ENCODE measurements at regions not wholly inside any gene's neighbourhood (a gene's known extent, or its start where the extent isn't known, plus 50 kb on each side); places are given as distances from the start of the nearest gene placed in this dataset.

- DNase-seq (ENCODE audit: low read depth in 1 of 2, low spot score in 1 of 2) = no peak
- in situ Hi-C loops (cut with HindIII; ENCODE audit: low pct_unique_long_range_greater_than_20kb, low sequenced_read_pairs) = no loop called here
- no peak for TF ChIP-seq JUND (IDR thresholded peaks at IDR 0.05; ENCODE audit: low read depth)
Measured at GRCh38 chr11:129273944-129274711, 82.0 kb upstream of the ARHGAP32 start.

DNA sequence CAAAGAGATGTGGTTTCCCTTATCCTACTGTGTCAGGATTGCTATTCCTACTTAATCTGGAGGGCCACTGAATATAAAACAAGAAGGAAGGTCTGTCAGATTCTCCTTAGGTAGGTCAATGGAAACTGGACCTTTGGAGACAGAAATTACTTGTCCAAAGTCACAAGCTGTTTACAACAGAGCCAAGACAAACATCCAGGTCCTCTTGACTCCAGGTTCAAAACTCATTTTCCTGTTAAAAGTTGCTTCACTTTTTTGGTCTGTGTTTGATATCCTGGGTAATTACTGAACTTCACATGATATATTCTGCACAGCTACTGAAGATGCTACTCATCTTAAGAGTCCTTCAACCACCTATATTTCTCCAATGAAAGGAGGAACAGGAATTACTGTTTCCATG is 81.2 kb upstream of the ARHGAP32 start:
- in situ Hi-C loops (cut with HindIII; ENCODE audit: low pct_unique_long_range_greater_than_20kb, low sequenced_read_pairs) = no loop called here
- no peak for DNase-seq (ENCODE audit: low read depth in 1 of 2, low spot score in 1 of 2)
- no peak for TF ChIP-seq JUND (IDR thresholded peaks at IDR 0.05; ENCODE audit: low read depth)

GRCh38 chr11:129271030-129271429 is 78.9 kb upstream of the ARHGAP32 start:
- TF ChIP-seq JUND (IDR thresholded peaks at IDR 0.05; ENCODE audit: low read depth) = no peak
- no peak for DNase-seq (ENCODE audit: low read depth in 1 of 2, low spot score in 1 of 2)
- in situ Hi-C loops (cut with HindIII; ENCODE audit: low pct_unique_long_range_greater_than_20kb, low sequenced_read_pairs) = no loop called here

DNA sequence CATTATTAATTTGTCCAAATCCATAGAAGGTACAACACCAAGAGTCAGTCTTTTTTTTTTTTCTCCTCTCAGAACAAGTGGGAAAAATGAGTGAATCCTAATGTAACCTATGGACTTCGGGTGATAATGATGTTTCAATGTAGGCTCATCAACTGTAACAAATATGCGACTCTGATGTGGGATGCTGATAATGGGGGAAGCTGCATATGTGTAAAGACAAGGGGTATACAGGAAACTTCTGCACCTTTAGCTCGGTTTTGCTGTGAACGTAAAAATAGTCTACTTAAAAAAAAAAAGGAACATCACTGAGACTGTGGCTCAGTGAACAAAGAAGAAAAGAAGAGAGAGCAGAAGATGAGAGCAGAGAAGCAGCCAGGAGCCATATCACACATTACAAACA is 78.3 kb upstream of the ARHGAP32 start:
- no peak for DNase-seq (ENCODE audit: low read depth in 1 of 2, low spot score in 1 of 2)
- in situ Hi-C loops (cut with HindIII; ENCODE audit: low pct_unique_long_range_greater_than_20kb, low sequenced_read_pairs) = no loop called here
- no peak for TF ChIP-seq JUND (IDR thresholded peaks at IDR 0.05; ENCODE audit: low read depth)

DNA sequence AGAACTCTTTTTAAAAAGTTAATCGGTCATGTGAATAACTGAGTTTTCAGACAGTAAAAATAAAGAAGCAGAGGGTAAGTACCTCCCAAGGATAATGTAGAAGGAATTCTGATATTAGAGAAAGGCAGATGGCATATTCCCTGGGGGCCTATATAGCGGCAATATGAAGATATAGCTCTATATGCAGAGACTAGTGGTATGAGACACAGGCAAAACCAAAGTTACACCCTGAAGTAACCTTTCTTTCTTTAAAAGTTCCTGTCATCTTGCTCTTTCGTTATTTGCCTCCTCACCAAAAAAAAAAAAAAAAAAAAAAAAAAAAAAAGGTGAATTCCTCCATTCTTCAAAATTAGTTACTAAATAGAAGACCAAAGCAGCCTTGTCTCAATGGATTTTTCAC is 76.2 kb upstream of the ARHGAP32 start:
- in situ Hi-C loops (cut with HindIII; ENCODE audit: low pct_unique_long_range_greater_than_20kb, low sequenced_read_pairs) = no loop called here
- DNase-seq (ENCODE audit: low read depth in 1 of 2, low spot score in 1 of 2) = no peak
- no peak for TF ChIP-seq JUND (IDR thresholded peaks at IDR 0.05; ENCODE audit: low read depth)

DNA sequence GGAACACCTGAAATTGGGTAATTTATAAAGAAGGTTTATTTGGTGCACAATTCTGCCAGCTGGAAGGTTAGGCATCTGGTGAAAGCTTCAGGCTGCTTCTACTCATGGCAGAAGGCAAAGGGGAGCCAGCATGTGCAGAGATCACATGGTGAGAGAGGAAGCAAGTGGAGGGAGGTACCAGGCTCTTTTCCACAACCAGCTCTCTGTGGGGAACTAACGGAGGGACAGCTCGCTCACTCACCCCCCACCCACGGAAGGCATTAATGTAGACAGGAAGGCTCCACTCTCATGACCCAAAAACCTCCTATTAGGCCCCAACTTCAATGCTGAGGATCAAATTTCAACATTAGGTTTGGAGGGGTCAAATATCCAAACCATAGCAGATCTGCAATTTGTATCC is 75.6 kb upstream of the ARHGAP32 start:
- in situ Hi-C loops (cut with HindIII; ENCODE audit: low pct_unique_long_range_greater_than_20kb, low sequenced_read_pairs) = no loop called here
- DNase-seq (ENCODE audit: low read depth in 1 of 2, low spot score in 1 of 2) = no peak
- TF ChIP-seq JUND (IDR thresholded peaks at IDR 0.05; ENCODE audit: low read depth) = no peak

- no peak for DNase-seq (ENCODE audit: low read depth in 1 of 2, low spot score in 1 of 2)
- no peak for TF ChIP-seq JUND (IDR thresholded peaks at IDR 0.05; ENCODE audit: low read depth)
- in situ Hi-C loops (cut with HindIII; ENCODE audit: low pct_unique_long_range_greater_than_20kb, low sequenced_read_pairs) = no loop called here
Measured at GRCh38 chr11:129266536-129266935, 74.4 kb upstream of the ARHGAP32 start.

DNA sequence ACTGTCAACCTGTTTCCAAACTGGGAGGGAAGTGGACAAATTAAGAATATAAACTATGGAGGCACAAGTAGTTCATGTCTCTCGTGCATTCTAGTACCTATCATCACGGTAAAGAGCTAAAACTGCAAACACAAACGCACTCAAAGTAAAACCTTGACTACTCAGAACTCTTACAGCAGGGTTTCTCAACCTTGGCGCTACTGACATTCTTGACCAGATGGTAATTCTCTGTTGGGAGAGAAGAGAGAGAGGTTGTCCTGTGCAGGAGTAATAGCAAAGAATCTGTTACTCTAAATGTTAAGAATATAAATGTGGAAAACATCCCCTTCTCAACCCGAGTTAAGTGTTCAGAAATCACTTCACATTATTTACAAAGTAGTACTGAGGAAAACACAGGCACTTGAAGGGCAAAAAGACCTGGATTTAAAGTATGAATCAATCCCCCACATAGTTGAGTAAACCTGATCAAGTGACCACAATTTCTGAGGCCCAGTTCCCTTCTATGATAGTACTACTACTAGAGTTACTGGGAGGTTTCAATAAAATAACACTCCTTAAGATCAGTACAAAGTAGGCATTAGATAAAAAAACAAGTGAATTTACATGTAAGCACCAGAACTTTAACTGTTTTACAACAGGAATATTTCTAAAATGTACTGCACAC is 73.1 kb upstream of the ARHGAP32 start:
- DNase-seq (ENCODE audit: low read depth in 1 of 2, low spot score in 1 of 2) = no peak
- TF ChIP-seq JUND (IDR thresholded peaks at IDR 0.05; ENCODE audit: low read depth) = no peak
- in situ Hi-C loops (cut with HindIII; ENCODE audit: low pct_unique_long_range_greater_than_20kb, low sequenced_read_pairs) = no loop called here

DNA sequence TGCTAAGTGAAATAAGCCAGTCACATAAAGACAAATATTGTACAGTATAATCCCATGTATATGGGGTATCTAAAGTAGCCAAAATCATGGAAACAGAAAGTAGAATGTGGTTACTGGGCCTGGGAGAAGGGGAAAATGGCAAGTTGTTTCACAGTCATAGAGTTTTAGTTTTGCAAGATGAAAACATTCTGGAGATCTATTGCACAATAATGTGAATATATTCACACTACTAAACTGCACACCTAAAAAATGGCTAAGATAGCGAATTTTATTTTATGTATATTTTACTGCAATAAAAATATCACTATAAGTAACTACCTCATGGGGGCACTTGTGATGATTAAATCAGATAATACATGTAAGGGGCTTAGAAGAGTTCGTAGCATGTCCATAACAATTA is 72.0 kb upstream of the ARHGAP32 start:
- no peak for TF ChIP-seq JUND (IDR thresholded peaks at IDR 0.05; ENCODE audit: low read depth)
- no peak for DNase-seq (ENCODE audit: low read depth in 1 of 2, low spot score in 1 of 2)
- in situ Hi-C loops (cut with HindIII; ENCODE audit: low pct_unique_long_range_greater_than_20kb, low sequenced_read_pairs) = no loop called here

DNA sequence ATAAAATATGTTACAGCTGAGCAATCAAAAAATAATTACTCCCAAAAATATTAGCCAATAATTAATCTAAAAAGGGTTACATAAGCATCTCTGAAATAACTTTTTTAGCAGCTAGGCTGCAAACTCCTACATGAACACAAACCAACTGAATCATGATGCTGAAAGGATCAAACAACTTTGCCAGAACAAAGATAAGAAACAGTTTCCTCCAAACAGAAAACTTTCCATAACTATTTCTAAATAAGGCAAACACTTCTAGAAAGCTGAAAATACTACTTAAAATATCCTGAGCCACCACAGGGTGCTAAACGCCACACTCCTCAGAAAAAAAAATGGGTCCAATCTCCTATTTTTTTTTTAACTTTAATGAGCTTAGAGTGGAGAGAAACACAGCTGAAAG is 68.6 kb upstream of the ARHGAP32 start:
- no peak for TF ChIP-seq JUND (IDR thresholded peaks at IDR 0.05; ENCODE audit: low read depth)
- no peak for DNase-seq (ENCODE audit: low read depth in 1 of 2, low spot score in 1 of 2)
- in situ Hi-C loops (cut with HindIII; ENCODE audit: low pct_unique_long_range_greater_than_20kb, low sequenced_read_pairs) = no loop called here

- in situ Hi-C loops (cut with HindIII; ENCODE audit: low pct_unique_long_range_greater_than_20kb, low sequenced_read_pairs) = no loop called here
- no peak for TF ChIP-seq JUND (IDR thresholded peaks at IDR 0.05; ENCODE audit: low read depth)
- no peak for DNase-seq (ENCODE audit: low read depth in 1 of 2, low spot score in 1 of 2)
Measured at GRCh38 chr11:129259931-129260348, 67.8 kb upstream of the ARHGAP32 start.

GRCh38 chr11:129258205-129258604 is 66.1 kb upstream of the ARHGAP32 start:
- no peak for DNase-seq (ENCODE audit: low read depth in 1 of 2, low spot score in 1 of 2)
- in situ Hi-C loops (cut with HindIII; ENCODE audit: low pct_unique_long_range_greater_than_20kb, low sequenced_read_pairs) = no loop called here
- TF ChIP-seq JUND (IDR thresholded peaks at IDR 0.05; ENCODE audit: low read depth) = no peak

DNA sequence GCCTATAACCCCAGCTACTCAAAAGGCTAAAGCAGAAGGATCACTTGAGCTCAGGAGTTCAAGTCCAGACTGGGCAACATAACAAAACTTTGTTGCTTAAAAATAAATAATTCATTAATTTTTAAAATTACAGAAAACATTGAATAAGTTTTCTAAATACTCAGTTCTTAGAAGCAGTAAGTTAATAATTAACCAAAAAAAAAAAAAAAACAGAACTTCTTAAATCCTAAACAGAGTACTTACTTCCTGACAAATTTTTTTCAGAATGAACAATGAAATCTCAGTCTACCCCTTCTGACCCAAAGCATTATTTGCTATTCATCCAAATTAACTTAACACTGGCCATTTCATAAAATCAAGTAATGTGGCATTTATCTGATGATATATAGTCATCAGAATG is 65.4 kb upstream of the ARHGAP32 start:
- in situ Hi-C loops (cut with HindIII; ENCODE audit: low pct_unique_long_range_greater_than_20kb, low sequenced_read_pairs) = no loop called here
- no peak for DNase-seq (ENCODE audit: low read depth in 1 of 2, low spot score in 1 of 2)
- TF ChIP-seq JUND (IDR thresholded peaks at IDR 0.05; ENCODE audit: low read depth) = no peak
